ENCODE measurements at regions not wholly inside any gene's neighbourhood (a gene's known extent, or its start where the extent isn't known, plus 50 kb on each side); places are given as distances from the start of the nearest gene placed in this dataset.

DNA sequence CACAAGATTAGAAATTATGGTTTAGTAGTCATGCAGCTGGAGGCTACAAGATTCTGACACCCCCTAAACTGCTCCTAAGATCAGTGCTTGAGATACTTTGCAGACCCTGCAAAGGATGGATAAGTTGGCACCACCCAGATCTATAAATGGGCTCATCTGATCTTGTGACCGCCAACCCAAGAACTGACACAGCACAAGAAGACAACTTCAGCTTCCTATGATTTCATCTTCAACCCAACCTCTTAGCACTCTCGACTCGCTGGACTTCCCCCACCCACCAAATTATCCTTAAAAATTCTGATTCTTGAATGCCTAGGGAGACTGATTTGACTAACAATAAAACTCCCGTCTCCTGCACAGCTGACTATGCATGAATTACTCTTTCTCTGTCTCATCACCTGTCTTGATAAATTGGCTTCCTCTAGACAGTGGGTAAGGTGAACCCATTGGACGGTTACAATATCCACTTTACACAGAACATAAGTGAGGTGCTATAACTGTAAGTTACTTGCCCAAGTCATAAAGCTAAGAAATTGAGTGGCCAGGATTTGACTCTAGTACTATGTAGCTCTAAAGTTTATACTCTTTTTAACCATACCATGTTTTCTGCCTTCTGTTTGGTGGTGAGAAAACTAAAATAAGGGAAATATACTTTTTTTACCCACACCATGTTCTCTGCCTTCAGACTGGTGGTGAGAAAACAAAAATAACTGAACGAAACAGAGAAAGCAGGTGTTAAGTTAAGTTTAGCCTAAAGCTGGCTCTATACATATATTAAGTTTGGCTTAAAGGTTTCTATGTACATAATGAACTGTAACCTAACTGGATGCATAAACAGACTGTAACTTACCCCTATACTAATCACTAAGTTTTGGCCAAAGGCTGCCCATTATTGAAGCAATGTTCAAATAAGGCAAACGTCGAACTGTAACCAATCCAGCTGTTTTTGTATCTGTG is 962.3 kb upstream of the NXPH2 start:
- H3K9me3 ChIP-seq, result no peaks in the 10 kb centered on the region
- H3K36me3 ChIP-seq (ENCODE audit: insufficient read depth in 1 of 2, low read depth in 1 of 2), result no peaks in the 10 kb centered on the region
- no peak overlapping the region for H3K27ac ChIP-seq
- no peak for DNase-seq
- H3K27me3 ChIP-seq (ENCODE audit: insufficient read depth in 3 of 3, low read length in 2 of 3), result no peaks in the 10 kb centered on the region
- 67 to 74% (median 72%) methylated on average over 8 of the region's 8 CpGs for WGBS, 3 donors
- TF ChIP-seq, protein P1, sequence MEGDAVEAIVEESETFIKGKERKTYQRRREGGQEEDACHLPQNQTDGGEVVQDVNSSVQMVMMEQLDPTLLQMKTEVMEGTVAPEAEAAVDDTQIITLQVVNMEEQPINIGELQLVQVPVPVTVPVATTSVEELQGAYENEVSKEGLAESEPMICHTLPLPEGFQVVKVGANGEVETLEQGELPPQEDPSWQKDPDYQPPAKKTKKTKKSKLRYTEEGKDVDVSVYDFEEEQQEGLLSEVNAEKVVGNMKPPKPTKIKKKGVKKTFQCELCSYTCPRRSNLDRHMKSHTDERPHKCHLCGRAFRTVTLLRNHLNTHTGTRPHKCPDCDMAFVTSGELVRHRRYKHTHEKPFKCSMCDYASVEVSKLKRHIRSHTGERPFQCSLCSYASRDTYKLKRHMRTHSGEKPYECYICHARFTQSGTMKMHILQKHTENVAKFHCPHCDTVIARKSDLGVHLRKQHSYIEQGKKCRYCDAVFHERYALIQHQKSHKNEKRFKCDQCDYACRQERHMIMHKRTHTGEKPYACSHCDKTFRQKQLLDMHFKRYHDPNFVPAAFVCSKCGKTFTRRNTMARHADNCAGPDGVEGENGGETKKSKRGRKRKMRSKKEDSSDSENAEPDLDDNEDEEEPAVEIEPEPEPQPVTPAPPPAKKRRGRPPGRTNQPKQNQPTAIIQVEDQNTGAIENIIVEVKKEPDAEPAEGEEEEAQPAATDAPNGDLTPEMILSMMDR (IDR thresholded peaks at IDR 0.05), result no peak
- no peak overlapping the region for H3K4me3 ChIP-seq
- ATAC-seq, result no peak
- intact Hi-C loops (cut with DNase I), result no loop called here
- no peaks in the 10 kb centered on the region for H3K4me1 ChIP-seq

DNA sequence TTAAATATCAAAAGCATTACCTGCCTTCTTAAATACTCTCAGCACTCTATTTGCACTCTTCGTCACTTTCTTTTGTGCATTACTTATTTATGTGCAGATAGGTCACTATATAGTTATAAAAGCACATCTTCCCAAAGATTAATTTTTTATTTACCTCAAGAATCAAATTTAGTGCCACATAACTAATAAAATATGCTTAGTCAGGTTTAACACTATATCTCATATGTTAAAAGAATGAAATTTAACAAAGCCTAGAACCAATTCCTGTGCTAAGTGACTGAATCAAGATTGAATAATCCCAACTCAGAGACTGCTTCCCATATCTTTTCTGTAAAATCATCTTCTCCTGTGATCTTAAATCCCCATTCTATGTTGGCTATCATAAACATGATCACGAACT is 957.5 kb upstream of the NXPH2 start:
- ATAC-seq (no peak), DNase-seq (no peak)
- H3K9me3 ChIP-seq, result no peaks in the 10 kb centered on the region
- TF ChIP-seq, protein P1 (IDR thresholded peaks at IDR 0.05), result no peak
- H3K27me3 ChIP-seq (ENCODE audit: insufficient read depth in 3 of 3, low read length in 2 of 3), result no peaks in the 10 kb centered on the region
- H3K27ac ChIP-seq, result no peak overlapping the region
- H3K4me1 ChIP-seq, result no peaks in the 10 kb centered on the region
- intact Hi-C loops (cut with DNase I), result no loop called here
- no peak overlapping the region for H3K4me3 ChIP-seq
- WGBS, 3 donors, result 73 to 78% (median 76%) methylated on average over 2 of the region's 2 CpGs
- H3K36me3 ChIP-seq (ENCODE audit: insufficient read depth in 1 of 2, low read depth in 1 of 2), result no peaks in the 10 kb centered on the region

DNA sequence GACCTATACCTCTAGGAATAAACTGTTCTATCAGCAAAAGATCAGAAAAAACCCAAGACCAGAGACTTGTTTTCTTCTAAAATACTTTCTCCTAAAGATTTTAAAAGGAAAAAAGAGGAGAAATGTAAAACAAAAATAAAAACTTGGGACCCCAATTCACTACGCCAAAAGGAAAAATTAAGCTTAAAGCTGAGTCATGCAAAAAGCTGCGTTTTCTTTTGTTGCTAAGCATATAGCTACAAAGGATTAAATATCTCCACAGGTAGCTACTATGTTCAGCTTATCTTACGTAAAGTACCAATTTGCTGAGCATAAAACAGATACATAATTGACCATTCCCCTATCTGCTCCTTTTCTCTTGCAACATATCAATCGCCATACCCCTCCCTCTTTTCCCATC is 950.0 kb upstream of the NXPH2 start:
- Histone ChIP-seq H3K4me1 (no peaks in the 10 kb centered on the region), H3K4me3 (no peak overlapping the region), H3K27ac (no peak overlapping the region), H3K9me3 (no peaks in the 10 kb centered on the region), H3K27me3 (ENCODE audit: insufficient read depth in 3 of 3, low read length in 2 of 3) (no peaks in the 10 kb centered on the region), H3K36me3 (ENCODE audit: insufficient read depth in 1 of 2, low read depth in 1 of 2) (no peaks in the 10 kb centered on the region)
- intact Hi-C loops (cut with DNase I), result no loop called here
- TF ChIP-seq, protein P1 (IDR thresholded peaks at IDR 0.05), result no peak
- WGBS, 3 donors, result 82 to 85% (median 84%) methylated on average over 4 of the region's 4 CpGs
- ATAC-seq (no peak), DNase-seq (no peak)

DNA sequence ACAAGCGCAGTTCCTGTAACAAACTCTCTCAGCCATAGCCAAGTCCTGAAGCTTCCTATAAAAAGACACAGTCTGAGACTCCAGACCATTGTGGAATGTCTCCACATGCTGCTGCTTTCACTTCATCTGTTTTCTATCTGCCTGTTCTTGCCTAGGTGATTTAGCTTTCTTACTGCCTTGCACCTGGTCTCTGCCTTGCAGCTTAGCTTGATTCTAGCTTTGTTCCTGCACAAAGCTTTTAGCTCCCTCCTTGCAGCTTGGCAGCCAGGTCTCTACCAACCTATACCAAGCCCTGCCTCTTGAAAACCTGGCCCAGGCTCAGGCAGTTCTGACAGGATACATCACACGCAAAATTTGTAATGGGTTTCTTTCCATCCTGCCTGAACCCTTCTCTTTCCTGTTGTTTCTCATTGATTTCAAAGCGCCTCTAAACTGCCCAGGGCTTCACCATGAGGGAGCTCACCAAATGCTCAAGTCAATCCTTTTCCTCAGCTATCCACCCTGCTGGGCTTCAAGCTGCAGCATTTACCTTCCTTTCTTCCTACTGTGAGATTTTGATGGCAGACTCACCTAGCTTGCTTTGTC is 941.3 kb upstream of the NXPH2 start:
- intact Hi-C loops (cut with DNase I), result no loop called here

More for the DNA sequence above, 941.3 kb upstream of the NXPH2 start:
- H3K4me1 ChIP-seq, result no peaks in the 10 kb centered on the region
- no peak overlapping the region for H3K4me3 ChIP-seq
- DNase-seq, result no peak
- H3K27ac ChIP-seq, result no peak overlapping the region
- ATAC-seq, result no peak
- no peaks in the 10 kb centered on the region for H3K27me3 ChIP-seq (ENCODE audit: insufficient read depth in 3 of 3, low read length in 2 of 3)
- TF ChIP-seq, protein P1 (IDR thresholded peaks at IDR 0.05), result no peak
- no peaks in the 10 kb centered on the region for H3K9me3 ChIP-seq
- 58 to 63% (median 59%) methylated on average over 3 of the region's 3 CpGs for WGBS, 3 donors
- no peaks in the 10 kb centered on the region for H3K36me3 ChIP-seq (ENCODE audit: insufficient read depth in 1 of 2, low read depth in 1 of 2)

All from psoas muscle (tissue), 7 donors.